Coronary artery (tissue), 2 donors: ENCODE measurements at regions not wholly inside any gene's neighbourhood (a gene's known extent, or its start where the extent isn't known, plus 50 kb on each side); places are given as distances from the start of the nearest gene placed in this dataset.

ENCODE experiments used
- DNase-seq: peaks from one replicate; pipeline ENCODE4 v3.0.0-alpha.2; 2017; ENCODE audit warnings: low spot score
- H3K27ac ChIP-seq, 2 donors: fragments of 200-600 bp; sonication (generic); one replicate each; pipeline ENCODE4 v1.5.1; 2016 to 2019
- H3K4me3 ChIP-seq: fragments of 200-600 bp; sonication (generic); 2 replicates; pipeline ENCODE4 v1.5.1; 2016; ENCODE audit warnings: mild to moderate bottlenecking, moderate library complexity
- CTCF ChIP-seq: fragments of 200-600 bp; sonication (generic); IDR thresholded peaks from one replicate; pipeline ENCODE4 v1.5.1; 2019; ENCODE audit warnings: antibody characterized with exemption

- H3K4me3 ChIP-seq = no peak overlapping the region
- H3K27ac ChIP-seq = no peak overlapping the region
- no peak for TF ChIP-seq CTCF
- no peak for DNase-seq
Measured at GRCh38 chr6:129778793-129779192, 68.8 kb upstream of the ARHGAP18 start.

GRCh38 chr6:129777371-129777770, 67.4 kb upstream of the ARHGAP18 start:
- DNase-seq = no peak
- H3K4me3 ChIP-seq = no peak overlapping the region

GRCh38 chr6:129776542-129777330, 66.8 kb upstream of the ARHGAP18 start:
- Histone ChIP-seq H3K27ac (no peak overlapping the region), H3K4me3 (no peak overlapping the region)
- no peak for DNase-seq
- TF ChIP-seq CTCF = no peak

More at GRCh38 chr6:129777371-129777770, 67.4 kb upstream of the ARHGAP18 start:
- no peak for TF ChIP-seq CTCF
- no peak overlapping the region for H3K27ac ChIP-seq

GRCh38 chr6:129774697-129775447, 64.9 kb upstream of the ARHGAP18 start:
- Histone ChIP-seq H3K4me3 (peak overlapping the region; percentile 54), H3K27ac (no peak overlapping the region)
- DNase-seq = no peak
- peak; percentile 78 for TF ChIP-seq CTCF

GRCh38 chr6:129773304-129773703, 63.3 kb upstream of the ARHGAP18 start:
- Histone ChIP-seq H3K4me3 (no peak overlapping the region), H3K27ac (no peak overlapping the region)
- TF ChIP-seq CTCF = no peak
- DNase-seq = no peak

- Histone ChIP-seq H3K4me3 (no peak overlapping the region), H3K27ac (no peak overlapping the region)
- TF ChIP-seq CTCF = no peak
- no peak for DNase-seq
Measured at GRCh38 chr6:129771678-129772077, 61.7 kb upstream of the ARHGAP18 start.
